ENCODE measurements at regions not wholly inside any gene's neighbourhood (a gene's known extent, or its start where the extent isn't known, plus 50 kb on each side); places are given as distances from the start of the nearest gene placed in this dataset.

GRCh38 chr11:70882716-70883085, 369.7 kb downstream of the SHANK2 start:
- no peak for DNase-seq (ENCODE audit: low spot score)
- H3K4me1 ChIP-seq (ENCODE audit: insufficient read depth, low read length, poor library complexity, severe bottlenecking), result no peaks in the 10 kb centered on the region
- TF ChIP-seq CTCF (conservative IDR thresholded peaks at IDR 0.05; ENCODE audit: low read depth, low read length) (no peak), EZH2 (IDR thresholded peaks at IDR 0.05; ENCODE audit: borderline replicate concordance, low read depth, low read length, poor library complexity, severe bottlenecking) (no peak)
- intact Hi-C loops (cut with micrococcal nuclease; ENCODE audit: unreplicated experiment), result no loop called here
- H3K27ac ChIP-seq (ENCODE audit: low read depth, low read length, poor library complexity, severe bottlenecking), result no peak overlapping the region
- ChIA-PET CTCF (no interaction called here), POLR2A (ENCODE audit: low non-redundant PET) (no interaction called here)
- H3K27me3 ChIP-seq (replicated peaks; ENCODE audit: insufficient read depth, low read depth, low read length, poor library complexity), result peaks cover 26% of the 10 kb centered on the region
- H3K4me3 ChIP-seq (ENCODE audit: low read depth, low read length, poor library complexity, severe bottlenecking), result no peak overlapping the region
- H3K36me3 ChIP-seq (ENCODE audit: insufficient read depth, low read length, poor library complexity, severe bottlenecking), result no peaks in the 10 kb centered on the region
- H3K9me3 ChIP-seq (ENCODE audit: low read depth, low read length, poor library complexity, severe bottlenecking), result no peaks in the 10 kb centered on the region
- no TSS peak for BruUV-seq (replicated peaks)

- ChIA-PET CTCF (no interaction called here), POLR2A (ENCODE audit: low non-redundant PET) (no interaction called here)
- no peaks in the 10 kb centered on the region for H3K9me3 ChIP-seq (ENCODE audit: low read depth, low read length, poor library complexity, severe bottlenecking)
Observed at GRCh38 chr11:70883323-70883940, 368.9 kb downstream of the SHANK2 start.

GRCh38 chr11:70883973-70884623, 368.3 kb downstream of the SHANK2 start:
- no TSS peak for BruUV-seq (replicated peaks)
- H3K9me3 ChIP-seq (ENCODE audit: low read depth, low read length, poor library complexity, severe bottlenecking), result no peaks in the 10 kb centered on the region
- intact Hi-C loops (cut with micrococcal nuclease; ENCODE audit: unreplicated experiment), result no loop called here
- H3K4me3 ChIP-seq (ENCODE audit: low read depth, low read length, poor library complexity, severe bottlenecking), result no peak overlapping the region
- ChIA-PET CTCF (no interaction called here), POLR2A (ENCODE audit: low non-redundant PET) (no interaction called here)
- no peaks in the 10 kb centered on the region for H3K4me1 ChIP-seq (ENCODE audit: insufficient read depth, low read length, poor library complexity, severe bottlenecking)
- peaks cover 26% of the 10 kb centered on the region for H3K27me3 ChIP-seq (replicated peaks; ENCODE audit: insufficient read depth, low read depth, low read length, poor library complexity)
- no peaks in the 10 kb centered on the region for H3K36me3 ChIP-seq (ENCODE audit: insufficient read depth, low read length, poor library complexity, severe bottlenecking)
- no peak for DNase-seq (ENCODE audit: low spot score)
- TF ChIP-seq CTCF (conservative IDR thresholded peaks at IDR 0.05; ENCODE audit: low read depth, low read length) (no peak), EZH2 (IDR thresholded peaks at IDR 0.05; ENCODE audit: borderline replicate concordance, low read depth, low read length, poor library complexity, severe bottlenecking) (no peak)
- no peak overlapping the region for H3K27ac ChIP-seq (ENCODE audit: low read depth, low read length, poor library complexity, severe bottlenecking)

More at GRCh38 chr11:70883323-70883940, 368.9 kb downstream of the SHANK2 start:
- TF ChIP-seq CTCF (conservative IDR thresholded peaks at IDR 0.05; ENCODE audit: low read depth, low read length), result no peak
- Histone ChIP-seq H3K4me3 (ENCODE audit: low read depth, low read length, poor library complexity, severe bottlenecking) (no peak overlapping the region), H3K27me3 (replicated peaks; ENCODE audit: insufficient read depth, low read depth, low read length, poor library complexity) (peaks cover 26% of the 10 kb centered on the region), H3K36me3 (ENCODE audit: insufficient read depth, low read length, poor library complexity, severe bottlenecking) (no peaks in the 10 kb centered on the region), H3K4me1 (ENCODE audit: insufficient read depth, low read length, poor library complexity, severe bottlenecking) (no peaks in the 10 kb centered on the region), H3K27ac (ENCODE audit: low read depth, low read length, poor library complexity, severe bottlenecking) (no peak overlapping the region)
- intact Hi-C loops (cut with micrococcal nuclease; ENCODE audit: unreplicated experiment), result no loop called here
- BruUV-seq (replicated peaks), result no TSS peak
- DNase-seq (ENCODE audit: low spot score), result no peak

All from A673 (cell line).